MM.1S (cell line): ENCODE measurements at regions not wholly inside any gene's neighbourhood (a gene's known extent, or its start where the extent isn't known, plus 50 kb on each side); places are given as distances from the start of the nearest gene placed in this dataset.

Experiments
- CTCF ChIP-seq: fragments of 300-600 bp; sonication (generic); IDR thresholded peaks from 2 replicates; pipeline ENCODE4 v1.5.1; 2016; ENCODE audit warnings: antibody characterized with exemption, low read length, mixed read lengths
- EZH2 ChIP-seq: fragments of 300-600 bp; sonication (generic); optimal IDR thresholded peaks from 2 replicates; pipeline ENCODE3; 2017; ENCODE audit warnings: low read depth, mild to moderate bottlenecking, antibody characterized with exemption, low read length, mixed read lengths

DNA sequence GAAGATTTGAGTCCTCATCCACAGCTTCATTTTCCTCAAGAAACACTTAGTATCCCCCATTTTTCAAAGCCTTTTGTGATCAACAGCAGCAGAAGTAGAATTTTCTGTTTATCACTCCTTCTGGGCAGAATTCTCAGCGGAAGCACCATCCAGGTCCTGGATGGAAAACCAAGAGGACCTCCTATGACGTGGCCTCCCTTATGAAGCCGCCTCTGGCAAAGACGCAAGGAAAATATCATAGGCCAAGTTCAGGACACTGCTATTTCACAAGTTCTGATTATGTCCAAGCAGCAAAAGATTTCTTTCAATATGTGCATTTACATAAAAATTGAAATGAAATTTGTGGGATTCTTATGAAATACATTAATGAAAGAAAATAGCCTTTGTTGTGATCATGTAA lies 315.0 kb downstream of the SEC23A start:
- TF ChIP-seq CTCF (no peak), EZH2 (no peak)
